Sigmoid colon (tissue), 4 donors: ENCODE measurements at regions not wholly inside any gene's neighbourhood (a gene's known extent, or its start where the extent isn't known, plus 50 kb on each side); places are given as distances from the start of the nearest gene placed in this dataset.
"Not testable (repeated sequence)": the region's sequence is repeated elsewhere in the genome, so short reads cannot be mapped to it uniquely, and the experiment has no call there.

Source experiments
- POLR2A ChIP-seq, 2 donors: fragments of 450-650 bp; IDR thresholded peaks; one replicate each; pipeline ENCODE4 v1.6.1; 2016; ENCODE audit warnings: antibody characterized with exemption in 2 of 2, mild to moderate bottlenecking in 2 of 2, moderate library complexity in 2 of 2
- POLR2AphosphoS5 ChIP-seq, 4 donors: sonication (generic); formaldehyde crosslinking; IDR thresholded peaks; one replicate each; pipeline ENCODE4 v1.6.1; 2017; ENCODE audit warnings: antibody characterized with exemption in 4 of 4
- TF ChIP-seq, protein P1 (sequence below), 4 experiments: fragments of 450-650 bp in 3 of 4; fragments of 200-600 bp in 1 of 4; IDR thresholded peaks; one replicate each; pipeline ENCODE4 v1.5.1; 2016 to 2019; ENCODE audit warnings: antibody characterized with exemption in 4 of 4, mild to moderate bottlenecking in 3 of 4, moderate library complexity in 2 of 4

DNA sequence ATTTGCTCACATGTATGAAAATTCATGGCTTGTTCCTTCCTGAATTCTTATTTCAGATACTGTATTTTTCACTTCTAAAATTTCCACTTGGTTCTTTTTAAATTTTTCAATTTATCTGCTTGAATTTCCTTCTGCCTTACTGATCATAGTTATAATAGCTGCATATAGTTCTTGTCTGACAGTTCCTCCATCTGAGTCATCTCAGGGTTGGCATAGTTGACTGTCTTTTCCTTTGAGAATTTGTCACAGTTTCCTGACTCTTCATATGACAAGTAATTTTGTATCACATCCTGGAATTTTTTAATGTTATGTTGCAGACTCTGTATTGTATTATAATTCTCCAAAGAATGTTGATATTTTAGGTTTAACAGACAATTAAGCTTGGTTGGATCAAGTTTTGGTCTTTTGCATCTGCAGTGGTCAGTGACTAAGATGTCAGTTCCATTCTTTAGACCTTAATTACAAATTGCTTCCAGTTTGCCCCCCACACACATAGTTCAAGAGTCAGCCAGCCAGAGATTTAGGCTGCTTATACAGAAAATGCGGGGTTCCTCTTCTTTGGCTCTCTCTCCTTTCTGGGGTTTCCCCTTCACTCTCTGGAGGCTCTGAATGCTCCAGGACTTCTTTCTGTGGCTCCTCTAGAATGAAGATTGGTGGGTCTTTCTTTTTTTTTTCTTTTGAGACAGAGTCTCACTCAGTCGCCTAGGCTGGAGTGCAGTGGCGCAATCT is 153.7 kb upstream of the NBPF12 start:
- TF ChIP-seq, protein P1, sequence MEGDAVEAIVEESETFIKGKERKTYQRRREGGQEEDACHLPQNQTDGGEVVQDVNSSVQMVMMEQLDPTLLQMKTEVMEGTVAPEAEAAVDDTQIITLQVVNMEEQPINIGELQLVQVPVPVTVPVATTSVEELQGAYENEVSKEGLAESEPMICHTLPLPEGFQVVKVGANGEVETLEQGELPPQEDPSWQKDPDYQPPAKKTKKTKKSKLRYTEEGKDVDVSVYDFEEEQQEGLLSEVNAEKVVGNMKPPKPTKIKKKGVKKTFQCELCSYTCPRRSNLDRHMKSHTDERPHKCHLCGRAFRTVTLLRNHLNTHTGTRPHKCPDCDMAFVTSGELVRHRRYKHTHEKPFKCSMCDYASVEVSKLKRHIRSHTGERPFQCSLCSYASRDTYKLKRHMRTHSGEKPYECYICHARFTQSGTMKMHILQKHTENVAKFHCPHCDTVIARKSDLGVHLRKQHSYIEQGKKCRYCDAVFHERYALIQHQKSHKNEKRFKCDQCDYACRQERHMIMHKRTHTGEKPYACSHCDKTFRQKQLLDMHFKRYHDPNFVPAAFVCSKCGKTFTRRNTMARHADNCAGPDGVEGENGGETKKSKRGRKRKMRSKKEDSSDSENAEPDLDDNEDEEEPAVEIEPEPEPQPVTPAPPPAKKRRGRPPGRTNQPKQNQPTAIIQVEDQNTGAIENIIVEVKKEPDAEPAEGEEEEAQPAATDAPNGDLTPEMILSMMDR (IDR thresholded peaks at IDR 0.05) = not testable (repeated sequence)
- not testable (repeated sequence) for TF ChIP-seq POLR2A, POLR2AphosphoS5 (IDR thresholded peaks at IDR 0.05)
